ENCODE measurements at regions not wholly inside any gene's neighbourhood (a gene's known extent, or its start where the extent isn't known, plus 50 kb on each side); places are given as distances from the start of the nearest gene placed in this dataset.

DNA sequence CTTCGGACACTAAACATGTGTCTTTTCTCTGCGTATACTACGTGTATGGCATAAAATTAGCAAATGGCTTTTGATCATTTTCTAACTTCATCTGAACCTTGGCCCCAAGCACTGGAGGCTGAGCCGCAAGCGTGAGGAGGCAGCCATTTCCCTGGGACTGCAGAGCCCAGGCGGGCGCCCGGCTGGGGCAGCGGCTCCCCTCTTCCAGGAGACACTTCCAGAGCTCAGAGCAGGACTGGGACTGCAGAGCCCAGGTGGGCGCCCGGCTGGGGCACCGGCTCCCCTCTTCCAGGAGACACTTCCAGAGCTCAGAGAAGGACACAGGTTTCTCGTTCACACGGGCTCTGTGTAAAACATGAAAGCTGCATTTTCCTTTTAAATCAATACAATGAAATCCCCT is 484.1 kb upstream of the SALL3 start:
- no peaks in the 10 kb centered on the region for H3K9me2 ChIP-seq (ENCODE audit: insufficient read depth)
- H3K9me3 ChIP-seq (ENCODE audit: low read depth), result no peaks in the 10 kb centered on the region
- DNase-seq, result no peak
- H3F3A ChIP-seq (ENCODE audit: insufficient read depth), result no peaks in the 10 kb centered on the region
- H3K79me2 ChIP-seq (ENCODE audit: insufficient read depth), result no peaks in the 10 kb centered on the region
- H3K4me2 ChIP-seq (ENCODE audit: unreplicated experiment), result no peak overlapping the region
- no peaks in the 10 kb centered on the region for H3K27me3 ChIP-seq (replicated peaks; ENCODE audit: insufficient read depth)
- in situ Hi-C loops (cut with MboI), result no loop called here
- WGBS, 2 experiments (ENCODE audit: low coverage in 1 of 2, low lambda C conversion rate in 2 of 2, missing lambda C conversion rate in 2 of 2), result 51 to 60% methylated on average over 14 of the region's 14 CpGs
- H3K4me3 ChIP-seq, result no peak overlapping the region
- TF ChIP-seq EZH2 (IDR thresholded peaks at IDR 0.05; ENCODE audit: insufficient read depth, poor library complexity, severe bottlenecking), result no peak
- no peak for TF ChIP-seq EZH2phosphoT487 (IDR thresholded peaks at IDR 0.05; ENCODE audit: insufficient read depth, low read depth)
- H3K4me1 ChIP-seq (ENCODE audit: insufficient read depth), result no peaks in the 10 kb centered on the region
- H3K9ac ChIP-seq, result no peak overlapping the region
- H3K27ac ChIP-seq, result no peak overlapping the region
- H2AFZ ChIP-seq, result no peak overlapping the region
- H3K36me3 ChIP-seq (ENCODE audit: low read depth), result no peaks in the 10 kb centered on the region
- no peaks in the 10 kb centered on the region for H4K20me1 ChIP-seq (ENCODE audit: insufficient read depth)

DNA sequence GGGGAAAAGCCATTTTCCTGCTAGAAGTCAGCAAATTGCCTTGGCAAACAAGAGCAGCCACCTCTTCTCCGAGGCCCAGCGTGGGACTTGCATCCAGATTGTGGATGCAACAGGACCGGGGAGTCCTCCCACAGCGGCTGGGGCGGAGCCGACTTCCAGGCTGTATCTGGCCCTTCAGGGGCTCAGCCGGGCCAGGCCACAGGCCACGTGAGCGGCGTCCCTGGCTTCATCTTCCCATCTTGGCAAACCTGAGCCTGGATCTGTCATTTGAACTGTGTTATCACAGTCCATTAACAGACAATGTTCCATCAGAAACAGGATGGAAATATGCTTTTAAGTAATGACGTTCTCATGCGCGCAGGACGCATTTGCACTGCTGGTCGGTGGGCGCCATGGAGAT is 483.5 kb upstream of the SALL3 start:
- H3K4me2 ChIP-seq (ENCODE audit: unreplicated experiment), result no peak overlapping the region
- no peak overlapping the region for H2AFZ ChIP-seq
- 28 to 34% methylated on average over 16 of the region's 16 CpGs for WGBS, 2 experiments (ENCODE audit: low coverage in 1 of 2, low lambda C conversion rate in 2 of 2, missing lambda C conversion rate in 2 of 2)
- H4K20me1 ChIP-seq (ENCODE audit: insufficient read depth), result no peaks in the 10 kb centered on the region
- H3K9ac ChIP-seq, result no peak overlapping the region
- no peaks in the 10 kb centered on the region for H3K36me3 ChIP-seq (ENCODE audit: low read depth)
- no peak overlapping the region for H3K27ac ChIP-seq
- H3K9me3 ChIP-seq (ENCODE audit: low read depth), result no peaks in the 10 kb centered on the region
- H3K9me2 ChIP-seq (ENCODE audit: insufficient read depth), result no peaks in the 10 kb centered on the region
- in situ Hi-C loops (cut with MboI), result no loop called here
- no peak for DNase-seq
- no peaks in the 10 kb centered on the region for H3K79me2 ChIP-seq (ENCODE audit: insufficient read depth)
- TF ChIP-seq EZH2phosphoT487 (IDR thresholded peaks at IDR 0.05; ENCODE audit: insufficient read depth, low read depth) (no peak), EZH2 (IDR thresholded peaks at IDR 0.05; ENCODE audit: insufficient read depth, poor library complexity, severe bottlenecking) (no peak)
- no peaks in the 10 kb centered on the region for H3K4me1 ChIP-seq (ENCODE audit: insufficient read depth)
- no peaks in the 10 kb centered on the region for H3K27me3 ChIP-seq (replicated peaks; ENCODE audit: insufficient read depth)
- H3F3A ChIP-seq (ENCODE audit: insufficient read depth), result no peaks in the 10 kb centered on the region
- no peak overlapping the region for H3K4me3 ChIP-seq

DNA sequence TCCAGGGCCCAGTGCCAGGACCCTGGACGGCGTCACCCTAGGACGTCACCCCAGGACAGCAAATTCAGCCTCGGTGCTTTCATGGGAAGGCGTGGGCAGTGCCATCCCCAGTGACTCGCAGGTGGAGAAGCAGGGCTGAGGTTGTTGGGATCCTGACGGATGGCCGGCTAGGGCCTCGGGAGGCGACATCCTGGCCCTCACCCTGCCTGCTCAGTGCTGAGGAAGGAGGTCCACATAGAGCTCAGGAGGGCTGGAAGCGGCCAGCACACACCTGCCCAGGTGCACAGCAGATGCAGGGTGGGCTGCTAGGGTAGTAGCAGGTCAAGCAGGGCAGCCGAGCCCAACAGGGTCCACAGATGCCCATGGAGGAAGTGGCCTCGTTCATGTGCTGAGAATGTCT is 482.0 kb upstream of the SALL3 start:
- Histone ChIP-seq H3K79me2 (ENCODE audit: insufficient read depth) (no peaks in the 10 kb centered on the region), H3K9me2 (ENCODE audit: insufficient read depth) (no peaks in the 10 kb centered on the region), H3K9me3 (ENCODE audit: low read depth) (no peaks in the 10 kb centered on the region)

DNA sequence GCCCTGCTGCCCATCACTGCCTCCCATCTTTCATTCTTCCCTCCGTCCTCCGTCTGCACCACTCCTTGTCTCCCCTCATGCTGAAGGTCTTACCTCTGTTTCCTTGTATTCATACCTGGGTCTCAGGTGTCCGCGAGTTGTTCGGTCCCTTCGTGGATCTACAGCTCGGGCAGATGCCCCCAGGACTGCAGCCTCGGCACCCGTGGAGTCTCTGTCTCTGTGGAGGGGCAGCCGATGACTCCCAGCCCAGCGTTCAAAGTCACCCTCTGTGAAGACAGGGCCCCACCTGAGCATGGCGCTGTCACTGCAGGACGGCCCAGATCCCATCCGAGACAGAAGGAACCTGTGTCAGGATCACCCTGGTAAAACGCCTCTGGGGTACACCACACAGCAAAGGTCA is 480.0 kb upstream of the SALL3 start:
- no peaks in the 10 kb centered on the region for H4K20me1 ChIP-seq (ENCODE audit: insufficient read depth)
- H3K9me3 ChIP-seq (ENCODE audit: low read depth), result no peaks in the 10 kb centered on the region

More for the DNA sequence above, 482.0 kb upstream of the SALL3 start:
- H3K4me1 ChIP-seq (ENCODE audit: insufficient read depth), result no peaks in the 10 kb centered on the region
- TF ChIP-seq EZH2 (IDR thresholded peaks at IDR 0.05; ENCODE audit: insufficient read depth, poor library complexity, severe bottlenecking), result no peak
- no peak for TF ChIP-seq EZH2phosphoT487 (IDR thresholded peaks at IDR 0.05; ENCODE audit: insufficient read depth, low read depth)
- H4K20me1 ChIP-seq (ENCODE audit: insufficient read depth), result no peaks in the 10 kb centered on the region
- DNase-seq, result no peak
- H3K27ac ChIP-seq, result no peak overlapping the region
- in situ Hi-C loops (cut with MboI), result no loop called here
- H3F3A ChIP-seq (ENCODE audit: insufficient read depth), result no peaks in the 10 kb centered on the region
- no peak overlapping the region for H3K4me2 ChIP-seq (ENCODE audit: unreplicated experiment)
- no peak overlapping the region for H2AFZ ChIP-seq
- WGBS, 2 experiments (ENCODE audit: low coverage in 1 of 2, low lambda C conversion rate in 2 of 2, missing lambda C conversion rate in 2 of 2), result 39 to 52% methylated on average over 13 of the region's 13 CpGs
- H3K4me3 ChIP-seq, result no peak overlapping the region
- no peaks in the 10 kb centered on the region for H3K36me3 ChIP-seq (ENCODE audit: low read depth)
- no peak overlapping the region for H3K9ac ChIP-seq
- H3K27me3 ChIP-seq (replicated peaks; ENCODE audit: insufficient read depth), result no peaks in the 10 kb centered on the region

DNA sequence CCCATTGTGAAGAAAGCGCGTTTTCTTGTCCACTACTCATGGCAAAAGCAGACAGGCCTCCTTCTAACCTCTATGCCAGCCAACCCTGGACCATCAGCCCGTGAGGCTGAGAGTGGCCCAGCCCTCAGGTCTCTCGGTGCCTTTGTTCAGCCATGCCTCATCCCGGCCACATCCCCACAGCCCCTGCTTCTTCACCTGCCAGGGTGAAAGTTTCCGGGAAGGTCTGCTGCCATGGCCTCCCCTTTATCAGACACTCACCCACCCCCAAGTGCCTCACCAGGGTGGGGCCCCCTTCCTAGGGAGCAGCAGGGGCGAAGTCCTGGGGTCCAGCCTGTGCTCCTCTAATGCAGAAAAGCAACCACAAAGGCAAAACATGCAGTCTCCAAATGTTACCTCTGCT is 478.4 kb upstream of the SALL3 start:
- Histone ChIP-seq H3K4me1 (ENCODE audit: insufficient read depth) (no peaks in the 10 kb centered on the region), H3K4me3 (no peak overlapping the region), H3K27ac (no peak overlapping the region), H3F3A (ENCODE audit: insufficient read depth) (no peaks in the 10 kb centered on the region), H3K36me3 (ENCODE audit: low read depth) (no peaks in the 10 kb centered on the region), H3K9ac (no peak overlapping the region), H2AFZ (no peak overlapping the region), H4K20me1 (ENCODE audit: insufficient read depth) (no peaks in the 10 kb centered on the region), H3K79me2 (ENCODE audit: insufficient read depth) (no peaks in the 10 kb centered on the region), H3K27me3 (replicated peaks; ENCODE audit: insufficient read depth) (no peaks in the 10 kb centered on the region), H3K9me2 (ENCODE audit: insufficient read depth) (no peaks in the 10 kb centered on the region), H3K9me3 (ENCODE audit: low read depth) (no peaks in the 10 kb centered on the region), H3K4me2 (ENCODE audit: unreplicated experiment) (no peak overlapping the region)
- 47 to 58% methylated on average over 7 of the region's 7 CpGs for WGBS, 2 experiments (ENCODE audit: low coverage in 1 of 2, low lambda C conversion rate in 2 of 2, missing lambda C conversion rate in 2 of 2)
- DNase-seq, result no peak
- in situ Hi-C loops (cut with MboI), result no loop called here
- TF ChIP-seq EZH2phosphoT487 (IDR thresholded peaks at IDR 0.05; ENCODE audit: insufficient read depth, low read depth) (no peak), EZH2 (IDR thresholded peaks at IDR 0.05; ENCODE audit: insufficient read depth, poor library complexity, severe bottlenecking) (no peak)

More for the DNA sequence above, 480.0 kb upstream of the SALL3 start:
- Histone ChIP-seq H3K9me2 (ENCODE audit: insufficient read depth) (no peaks in the 10 kb centered on the region), H3K27me3 (replicated peaks; ENCODE audit: insufficient read depth) (no peaks in the 10 kb centered on the region), H3K4me3 (no peak overlapping the region), H3K79me2 (ENCODE audit: insufficient read depth) (no peaks in the 10 kb centered on the region), H3K4me1 (ENCODE audit: insufficient read depth) (no peaks in the 10 kb centered on the region), H3K9ac (no peak overlapping the region), H2AFZ (no peak overlapping the region), H3K4me2 (ENCODE audit: unreplicated experiment) (no peak overlapping the region), H3K36me3 (ENCODE audit: low read depth) (no peaks in the 10 kb centered on the region), H3F3A (ENCODE audit: insufficient read depth) (no peaks in the 10 kb centered on the region), H3K27ac (no peak overlapping the region)
- TF ChIP-seq EZH2phosphoT487 (IDR thresholded peaks at IDR 0.05; ENCODE audit: insufficient read depth, low read depth), result no peak
- no peak for TF ChIP-seq EZH2 (IDR thresholded peaks at IDR 0.05; ENCODE audit: insufficient read depth, poor library complexity, severe bottlenecking)
- 66 to 72% methylated on average over 15 of the region's 15 CpGs for WGBS, 2 experiments (ENCODE audit: low coverage in 1 of 2, low lambda C conversion rate in 2 of 2, missing lambda C conversion rate in 2 of 2)
- DNase-seq, result no peak
- in situ Hi-C loops (cut with MboI), result no loop called here
